Testis (tissue), 2 donors: ENCODE measurements at regions not wholly inside any gene's neighbourhood (a gene's known extent, or its start where the extent isn't known, plus 50 kb on each side); places are given as distances from the start of the nearest gene placed in this dataset.

Source experiments
- CTCF ChIP-seq, 3 experiments: fragments of 450-650 bp in 2 of 3; fragments of 200-600 bp in 1 of 3; sonication (generic) in 1 of 3; IDR thresholded peaks; one replicate each; pipeline ENCODE4 v1.5.1; 2016 to 2019; ENCODE audit warnings: antibody characterized with exemption in 3 of 3, mild to moderate bottlenecking in 2 of 3, moderate library complexity in 1 of 3
- POLR2A ChIP-seq: fragments of 450-650 bp; IDR thresholded peaks from one replicate; pipeline ENCODE4 v1.6.1; 2017; ENCODE audit warnings: antibody characterized with exemption, mild to moderate bottlenecking, moderate library complexity

- TF ChIP-seq CTCF (IDR thresholded peaks at IDR 0.05): no peak
- no peak for TF ChIP-seq POLR2A
Observed at GRCh38 chr3:151635905-151636304, 97.8 kb upstream of the AADACL2 start.
